GM23338 (cell line): ENCODE measurements at regions not wholly inside any gene's neighbourhood (a gene's known extent, or its start where the extent isn't known, plus 50 kb on each side); places are given as distances from the start of the nearest gene placed in this dataset.

Source experiments
- CTCF ChIP-seq, 2 experiments: fragments of 200-600 bp in 1 of 2; sonication (generic) in 1 of 2; conservative IDR thresholded peaks; 2 replicates each; pipeline versions ENCODE4 v1.5.1 to v1.6.1; 2016 to 2017; ENCODE audit warnings: antibody characterized with exemption in 2 of 2, low read depth in 2 of 2, mild to moderate bottlenecking in 2 of 2, moderate library complexity in 1 of 2
- EZH2 ChIP-seq: fragments of 200-600 bp; sonication (generic); IDR thresholded peaks from one replicate; pipeline ENCODE4 v1.8.0; 2017; ENCODE audit warnings: antibody characterized with exemption, mild to moderate bottlenecking, low read depth; ENCODE audit not compliant: unreplicated experiment
- EZH2phosphoT487 ChIP-seq: fragments of 200-600 bp; sonication (generic); IDR thresholded peaks from one replicate; pipeline ENCODE4 v1.8.1; 2018; ENCODE audit warnings: antibody characterized with exemption; ENCODE audit not compliant: unreplicated experiment
- JUNB ChIP-seq: IDR thresholded peaks from one replicate; pipeline ENCODE4 v1.6.1; 2016; ENCODE audit warnings: antibody characterized with exemption; ENCODE audit not compliant: unreplicated experiment
- POLR2AphosphoS5 ChIP-seq: IDR thresholded peaks from 2 replicates; pipeline ENCODE4 v1.6.1; 2016; ENCODE audit warnings: antibody characterized with exemption, low read depth
- REST ChIP-seq: IDR thresholded peaks from one replicate; pipeline ENCODE4 v1.6.1; 2018; ENCODE audit warnings: antibody characterized with exemption; ENCODE audit not compliant: unreplicated experiment
- STAT1 ChIP-seq: IDR thresholded peaks from one replicate; pipeline ENCODE4 v1.6.1; 2016; ENCODE audit warnings: antibody characterized with exemption; ENCODE audit not compliant: unreplicated experiment
- ZNF331 ChIP-seq: fragments of 250-450 bp; sonication (Bioruptor Pico); IDR thresholded peaks from 2 replicates; pipeline ENCODE4 v1.5.0; 2020; ENCODE audit warnings: low read depth, mild to moderate bottlenecking, moderate library complexity
- TF ChIP-seq, protein P1 (sequence below): IDR thresholded peaks from 2 replicates; pipeline ENCODE4 v1.6.1; 2016; ENCODE audit warnings: antibody characterized with exemption

DNA sequence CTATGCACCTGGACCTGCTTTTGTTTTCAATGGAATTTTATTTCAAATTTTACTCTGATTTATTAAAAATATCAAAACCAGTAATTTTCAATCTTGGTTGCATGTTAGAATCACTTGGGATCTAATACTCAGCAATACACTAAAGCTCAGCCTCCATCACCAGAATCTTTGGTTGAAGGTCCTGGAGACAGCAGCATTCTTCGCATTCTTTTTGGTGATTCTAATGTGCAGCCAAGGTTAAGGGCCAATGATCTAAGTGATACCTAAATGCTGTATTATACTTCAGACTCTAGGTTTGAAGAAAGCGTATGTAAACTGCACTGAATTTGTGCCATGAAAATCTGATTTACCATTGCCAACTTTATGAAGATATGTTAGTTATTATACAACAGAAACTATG lies 493.1 kb downstream of the XIRP2 start:
- no peak for TF ChIP-seq CTCF (conservative IDR thresholded peaks at IDR 0.05; ENCODE audit: low read depth in 2 of 2)
- no peak for TF ChIP-seq EZH2
- TF ChIP-seq JUNB: no peak
- no peak for TF ChIP-seq POLR2AphosphoS5
- TF ChIP-seq REST: no peak
- TF ChIP-seq, protein P1, sequence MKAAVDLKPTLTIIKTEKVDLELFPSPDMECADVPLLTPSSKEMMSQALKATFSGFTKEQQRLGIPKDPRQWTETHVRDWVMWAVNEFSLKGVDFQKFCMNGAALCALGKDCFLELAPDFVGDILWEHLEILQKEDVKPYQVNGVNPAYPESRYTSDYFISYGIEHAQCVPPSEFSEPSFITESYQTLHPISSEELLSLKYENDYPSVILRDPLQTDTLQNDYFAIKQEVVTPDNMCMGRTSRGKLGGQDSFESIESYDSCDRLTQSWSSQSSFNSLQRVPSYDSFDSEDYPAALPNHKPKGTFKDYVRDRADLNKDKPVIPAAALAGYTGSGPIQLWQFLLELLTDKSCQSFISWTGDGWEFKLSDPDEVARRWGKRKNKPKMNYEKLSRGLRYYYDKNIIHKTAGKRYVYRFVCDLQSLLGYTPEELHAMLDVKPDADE: no peak
- TF ChIP-seq ZNF331 (CRISPR knock-in tag): no peak
- TF ChIP-seq EZH2phosphoT487: no peak
- TF ChIP-seq STAT1: no peak
